ENCODE measurements at regions not wholly inside any gene's neighbourhood (a gene's known extent, or its start where the extent isn't known, plus 50 kb on each side); places are given as distances from the start of the nearest gene placed in this dataset.

DNA sequence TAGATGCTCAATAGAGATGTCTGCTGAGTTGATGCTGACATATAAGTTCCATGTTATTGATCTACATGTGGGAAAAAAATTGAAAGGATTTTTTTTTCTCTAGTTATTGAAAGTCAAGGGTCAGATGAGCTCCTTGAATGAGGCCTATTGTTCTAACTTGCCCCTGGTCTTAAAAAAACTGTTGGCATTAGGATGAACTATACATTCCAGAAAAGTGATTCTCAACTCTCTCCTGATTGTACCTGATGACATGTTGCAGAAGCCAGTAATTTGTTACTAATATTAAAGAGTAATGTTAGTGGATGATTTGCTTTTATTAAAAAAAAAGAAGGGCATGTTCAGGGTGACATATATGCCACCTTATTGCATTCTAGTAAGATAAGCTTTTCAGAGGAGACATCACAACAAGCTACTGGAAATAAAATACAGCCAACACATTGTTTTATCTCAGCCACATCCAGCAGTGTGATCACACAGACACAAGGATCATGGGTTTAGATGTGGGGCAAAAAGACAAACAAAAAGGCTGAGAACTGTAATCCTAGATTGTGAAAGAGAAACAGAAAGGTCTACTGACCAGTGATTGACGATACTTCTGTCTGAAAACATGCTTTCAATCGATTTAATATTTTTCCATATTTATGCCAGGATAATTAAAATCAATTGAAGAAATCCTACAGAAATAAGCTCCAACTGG, 1314.1 kb upstream of the C9orf72 start:
- DNase-seq (ENCODE audit: low read depth), result no peak
- TF ChIP-seq, protein P1, sequence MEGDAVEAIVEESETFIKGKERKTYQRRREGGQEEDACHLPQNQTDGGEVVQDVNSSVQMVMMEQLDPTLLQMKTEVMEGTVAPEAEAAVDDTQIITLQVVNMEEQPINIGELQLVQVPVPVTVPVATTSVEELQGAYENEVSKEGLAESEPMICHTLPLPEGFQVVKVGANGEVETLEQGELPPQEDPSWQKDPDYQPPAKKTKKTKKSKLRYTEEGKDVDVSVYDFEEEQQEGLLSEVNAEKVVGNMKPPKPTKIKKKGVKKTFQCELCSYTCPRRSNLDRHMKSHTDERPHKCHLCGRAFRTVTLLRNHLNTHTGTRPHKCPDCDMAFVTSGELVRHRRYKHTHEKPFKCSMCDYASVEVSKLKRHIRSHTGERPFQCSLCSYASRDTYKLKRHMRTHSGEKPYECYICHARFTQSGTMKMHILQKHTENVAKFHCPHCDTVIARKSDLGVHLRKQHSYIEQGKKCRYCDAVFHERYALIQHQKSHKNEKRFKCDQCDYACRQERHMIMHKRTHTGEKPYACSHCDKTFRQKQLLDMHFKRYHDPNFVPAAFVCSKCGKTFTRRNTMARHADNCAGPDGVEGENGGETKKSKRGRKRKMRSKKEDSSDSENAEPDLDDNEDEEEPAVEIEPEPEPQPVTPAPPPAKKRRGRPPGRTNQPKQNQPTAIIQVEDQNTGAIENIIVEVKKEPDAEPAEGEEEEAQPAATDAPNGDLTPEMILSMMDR (IDR thresholded peaks at IDR 0.05; ENCODE audit: insufficient read depth, low read length, poor library complexity, severe bottlenecking), result no peak

DNA sequence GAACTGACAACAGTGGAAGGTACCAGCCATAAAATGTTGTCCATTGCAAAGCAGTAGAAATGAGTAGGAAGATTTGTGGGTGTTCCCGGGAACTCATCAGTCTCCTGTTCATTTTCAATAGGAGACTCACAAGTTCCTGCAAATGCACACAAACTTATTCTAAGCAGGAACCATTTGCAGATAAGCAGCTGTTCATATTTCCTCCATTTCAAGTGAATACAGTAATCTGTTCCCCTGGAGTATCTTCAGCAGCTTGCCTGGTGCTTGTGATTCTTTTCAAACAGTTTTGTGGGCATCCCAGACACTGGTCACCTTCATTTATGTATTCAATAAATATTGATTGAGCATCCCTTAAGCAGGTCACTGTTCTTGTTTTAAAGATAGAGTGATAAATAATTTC, 1315.5 kb upstream of the C9orf72 start:
- TF ChIP-seq, protein P1 (IDR thresholded peaks at IDR 0.05; ENCODE audit: insufficient read depth, low read length, poor library complexity, severe bottlenecking), result no peak

More for the DNA sequence above, 1314.1 kb upstream of the C9orf72 start:
- H3K27me3 ChIP-seq (ENCODE audit: control insufficient read depth, insufficient read depth, low read length), result no peaks in the 10 kb centered on the region
- no peaks in the 10 kb centered on the region for H3K36me3 ChIP-seq (ENCODE audit: control insufficient read depth, insufficient read depth, low read length)
- no peak overlapping the region for H3K4me3 ChIP-seq (ENCODE audit: low read depth, low read length)

DNA sequence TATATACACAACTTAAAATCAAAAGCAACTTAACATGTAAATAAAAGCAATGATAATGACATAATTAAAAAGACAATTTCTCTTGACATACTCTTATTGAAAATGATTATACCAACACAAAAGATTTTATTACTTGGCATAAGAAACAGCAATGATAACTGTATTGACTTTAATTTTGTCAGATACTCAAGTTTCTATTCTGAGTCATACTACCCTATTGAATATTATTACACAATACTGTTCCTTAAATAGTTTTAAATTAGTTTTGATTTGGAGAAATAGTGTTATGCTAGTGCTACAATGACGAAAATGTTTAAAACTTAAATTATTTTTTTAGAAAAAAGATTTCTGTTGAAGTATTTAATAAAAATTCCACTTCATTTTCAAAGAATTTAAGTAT, 1319.3 kb upstream of the C9orf72 start:
- no peak for DNase-seq (ENCODE audit: low read depth)
- no peaks in the 10 kb centered on the region for H3K36me3 ChIP-seq (ENCODE audit: control insufficient read depth, insufficient read depth, low read length)
- TF ChIP-seq, protein P1 (IDR thresholded peaks at IDR 0.05; ENCODE audit: insufficient read depth, low read length, poor library complexity, severe bottlenecking), result no peak
- no peaks in the 10 kb centered on the region for H3K27me3 ChIP-seq (ENCODE audit: control insufficient read depth, insufficient read depth, low read length)
- no peak overlapping the region for H3K4me3 ChIP-seq (ENCODE audit: low read depth, low read length)

More for the DNA sequence above, 1315.5 kb upstream of the C9orf72 start:
- no peak for DNase-seq (ENCODE audit: low read depth)
- Histone ChIP-seq H3K27me3 (ENCODE audit: control insufficient read depth, insufficient read depth, low read length) (no peaks in the 10 kb centered on the region), H3K4me3 (ENCODE audit: low read depth, low read length) (no peak overlapping the region), H3K36me3 (ENCODE audit: control insufficient read depth, insufficient read depth, low read length) (no peaks in the 10 kb centered on the region)

DNA sequence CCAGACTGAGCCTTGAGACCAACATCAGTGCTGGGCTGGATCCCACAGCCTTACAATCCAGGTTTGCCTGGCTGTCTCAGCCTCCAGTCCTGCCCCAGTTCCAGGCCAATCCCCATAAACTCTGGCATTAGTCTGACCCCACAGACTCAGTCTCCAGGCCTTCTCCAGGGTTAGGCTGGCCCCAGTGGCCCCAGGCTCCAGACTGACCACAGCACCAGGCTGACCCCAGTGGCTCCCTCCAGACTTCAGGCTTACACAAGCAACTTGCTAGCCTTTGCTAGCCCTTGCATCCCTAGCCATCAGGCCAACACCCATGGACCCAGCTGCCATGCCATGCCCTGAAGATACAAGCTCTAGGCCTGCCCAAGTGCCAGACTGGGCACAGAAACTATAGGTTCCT, 1326.0 kb upstream of the C9orf72 start:
- TF ChIP-seq, protein P1 (IDR thresholded peaks at IDR 0.05; ENCODE audit: insufficient read depth, low read length, poor library complexity, severe bottlenecking), result no peak
- Histone ChIP-seq H3K36me3 (ENCODE audit: control insufficient read depth, insufficient read depth, low read length) (no peaks in the 10 kb centered on the region), H3K27me3 (ENCODE audit: control insufficient read depth, insufficient read depth, low read length) (no peaks in the 10 kb centered on the region), H3K4me3 (ENCODE audit: low read depth, low read length) (no peak overlapping the region)
- no peak for DNase-seq (ENCODE audit: low read depth)

DNA sequence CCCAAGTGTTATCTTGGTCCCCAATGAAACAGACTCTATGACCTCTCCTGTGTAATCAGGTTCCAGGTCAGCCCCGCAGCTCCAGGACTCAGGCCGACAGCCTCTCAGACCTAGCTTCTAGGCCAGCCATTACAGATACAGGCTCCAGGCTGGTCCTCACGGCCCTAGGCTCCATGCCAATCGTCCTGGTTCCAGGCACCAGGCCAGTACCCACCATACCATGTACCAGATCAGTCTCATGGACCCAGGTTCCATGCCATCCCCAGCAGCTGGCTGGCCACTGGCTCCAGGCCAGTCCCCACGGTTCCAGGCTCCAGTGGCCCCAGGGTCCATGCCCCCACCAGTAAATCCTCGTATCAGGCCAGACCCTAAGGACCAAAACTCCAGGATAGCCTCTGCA, 1326.6 kb upstream of the C9orf72 start:
- Histone ChIP-seq H3K36me3 (ENCODE audit: control insufficient read depth, insufficient read depth, low read length) (no peaks in the 10 kb centered on the region), H3K27me3 (ENCODE audit: control insufficient read depth, insufficient read depth, low read length) (no peaks in the 10 kb centered on the region), H3K4me3 (ENCODE audit: low read depth, low read length) (no peak overlapping the region)
- TF ChIP-seq, protein P1 (IDR thresholded peaks at IDR 0.05; ENCODE audit: insufficient read depth, low read length, poor library complexity, severe bottlenecking), result no peak
- DNase-seq (ENCODE audit: low read depth), result no peak

DNA sequence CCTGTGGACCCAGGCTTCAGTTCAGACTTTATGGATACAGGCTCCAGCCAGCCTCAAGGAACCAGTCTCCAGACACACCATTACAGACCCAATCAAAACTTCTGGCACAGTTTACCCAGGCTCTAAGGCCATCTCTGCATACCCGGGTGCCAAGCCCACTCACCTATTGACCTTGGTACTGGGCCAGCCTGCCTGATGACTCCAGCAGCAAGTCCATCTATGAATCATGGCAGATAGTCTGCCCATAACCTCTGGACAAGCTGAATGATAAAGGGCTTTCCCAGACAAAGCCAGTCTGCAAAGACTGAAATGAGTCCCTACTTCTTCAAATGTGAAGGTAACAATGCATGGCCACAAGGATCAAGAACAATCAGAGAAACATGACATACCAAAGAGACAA, 1327.1 kb upstream of the C9orf72 start:
- no peak overlapping the region for H3K4me3 ChIP-seq (ENCODE audit: low read depth, low read length)
- no peaks in the 10 kb centered on the region for H3K36me3 ChIP-seq (ENCODE audit: control insufficient read depth, insufficient read depth, low read length)
- H3K27me3 ChIP-seq (ENCODE audit: control insufficient read depth, insufficient read depth, low read length), result no peaks in the 10 kb centered on the region
- TF ChIP-seq, protein P1 (IDR thresholded peaks at IDR 0.05; ENCODE audit: insufficient read depth, low read length, poor library complexity, severe bottlenecking), result no peak
- DNase-seq (ENCODE audit: low read depth), result no peak

Measured in kidney epithelial cell (primary cell).